Endodermal cell (in vitro differentiated cells): ENCODE measurements at regions not wholly inside any gene's neighbourhood (a gene's known extent, or its start where the extent isn't known, plus 50 kb on each side); places are given as distances from the start of the nearest gene placed in this dataset.

Experiments
- DNase-seq: peaks from one replicate; pipeline ENCODE4 v3.0.0-alpha.2; 2017
- H3K27ac ChIP-seq: 2 replicates; pipeline ENCODE4 v1.5.1; 2013; ENCODE audit warnings: mild to moderate bottlenecking, low read depth, low read length, moderate library complexity
- H3K27me3 ChIP-seq: 2 replicates; pipeline ENCODE4 v1.6.1; 2013; ENCODE audit warnings: mild to moderate bottlenecking, low read length, moderate library complexity; ENCODE audit not compliant: insufficient read depth, control insufficient read depth, poor library complexity, severe bottlenecking
- H3K36me3 ChIP-seq: 2 replicates; pipeline ENCODE4 v1.7.0; 2013; ENCODE audit warnings: mild to moderate bottlenecking, low read length, moderate library complexity; ENCODE audit not compliant: control insufficient read depth, insufficient read depth
- H3K4me1 ChIP-seq: one replicate; pipeline ENCODE4 v1.7.0; 2013; ENCODE audit warnings: low read length; ENCODE audit not compliant: control insufficient read depth, insufficient read depth
- H3K4me3 ChIP-seq: 2 replicates; pipeline ENCODE4 v1.5.1; 2013; ENCODE audit warnings: mild to moderate bottlenecking, low read length, moderate library complexity
- H3K9ac ChIP-seq: 2 replicates; pipeline ENCODE4 v1.6.1; 2013; ENCODE audit warnings: mild to moderate bottlenecking, low read length, moderate library complexity; ENCODE audit not compliant: poor library complexity, severe bottlenecking; ENCODE audit errors: extremely low read depth
- H3K9me3 ChIP-seq: 2 replicates; pipeline ENCODE4 v1.6.1; 2013; ENCODE audit warnings: mild to moderate bottlenecking, low read length, moderate library complexity; ENCODE audit not compliant: control insufficient read depth
- H3K27ac Mint-ChIP-seq: 2 replicates; pipeline ENCODE4 v1.8.0; 2020; ENCODE audit warnings: mixed read lengths
- H3K27me3 Mint-ChIP-seq: 2 replicates; pipeline ENCODE4 v1.8.0; 2021; ENCODE audit warnings: mild to moderate bottlenecking, mixed read lengths; ENCODE audit not compliant: insufficient read depth
- H3K36me3 Mint-ChIP-seq: 2 replicates; pipeline ENCODE4 v1.8.0; 2020; ENCODE audit warnings: low read depth, mixed read lengths
- H3K4me1 Mint-ChIP-seq: 2 replicates; pipeline ENCODE4 v1.8.0; 2020; ENCODE audit warnings: mixed read lengths
- H3K4me3 Mint-ChIP-seq: 2 replicates; pipeline ENCODE4 v1.8.0; 2020; ENCODE audit warnings: mild to moderate bottlenecking, moderate library complexity, mixed read lengths
- H3K9me3 Mint-ChIP-seq: 2 replicates; pipeline ENCODE4 v1.8.0; 2020; ENCODE audit warnings: mild to moderate bottlenecking, mixed read lengths
- CTCF ChIP-seq: fragments of 200-600 bp; sonication (generic); conservative IDR thresholded peaks from 2 replicates; pipeline ENCODE4 v1.5.0; 2021; ENCODE audit warnings: antibody characterized with exemption, mild to moderate bottlenecking
- WGBS, 2 experiments: methylation state at CpG; one replicate each; pipeline versions ENCODE4 v1.1.5 to v1.1.7; 2013; ENCODE audit warnings: missing lambda C conversion rate in 2 of 2, mixed read lengths in 1 of 2; ENCODE audit not compliant: insufficient coverage in 1 of 2, insufficient read length in 1 of 2; 5-methylcytosine and 5-hydroxymethylcytosine counted together

GRCh38 chr16:64158941-64159588, 962.8 kb downstream of the CDH11 start:
- no peaks in the 10 kb centered on the region for H3K4me1 ChIP-seq
- DNase-seq: no peak
- WGBS, 2 experiments: 91 to 100% methylated on average over 1 to 2 of the region's 2 CpGs
- no peaks in the 10 kb centered on the region for H3K27me3 Mint-ChIP-seq
- no peak for TF ChIP-seq CTCF
- H3K4me1 Mint-ChIP-seq: peaks cover 2% of the 10 kb centered on the region
- no peak overlapping the region for H3K4me3 ChIP-seq
- H3K36me3 Mint-ChIP-seq: no peaks in the 10 kb centered on the region
- H3K27ac Mint-ChIP-seq: no peak overlapping the region
- H3K4me3 Mint-ChIP-seq: no peak overlapping the region
- no peak overlapping the region for H3K9ac ChIP-seq
- no peaks in the 10 kb centered on the region for H3K36me3 ChIP-seq
- H3K27ac ChIP-seq: no peak overlapping the region
- no peaks in the 10 kb centered on the region for H3K27me3 ChIP-seq
- H3K9me3 Mint-ChIP-seq: no peaks in the 10 kb centered on the region
- H3K9me3 ChIP-seq: no peaks in the 10 kb centered on the region

- no peak overlapping the region for H3K9ac ChIP-seq
- TF ChIP-seq CTCF: no peak
- no peaks in the 10 kb centered on the region for H3K27me3 Mint-ChIP-seq
- H3K4me3 Mint-ChIP-seq: no peak overlapping the region
- WGBS, 2 experiments: 78 to 100% methylated on average over 1 to 3 of the region's 3 CpGs
- H3K36me3 Mint-ChIP-seq: no peaks in the 10 kb centered on the region
- DNase-seq: no peak
- H3K4me3 ChIP-seq: no peak overlapping the region
- no peaks in the 10 kb centered on the region for H3K4me1 Mint-ChIP-seq
- no peaks in the 10 kb centered on the region for H3K4me1 ChIP-seq
- H3K27ac ChIP-seq: no peak overlapping the region
- no peaks in the 10 kb centered on the region for H3K9me3 ChIP-seq
- no peak overlapping the region for H3K27ac Mint-ChIP-seq
- H3K36me3 ChIP-seq: no peaks in the 10 kb centered on the region
- H3K9me3 Mint-ChIP-seq: no peaks in the 10 kb centered on the region
- H3K27me3 ChIP-seq: no peaks in the 10 kb centered on the region
Measured at GRCh38 chr16:64153718-64154117, 968.1 kb downstream of the CDH11 start.

- no peak for DNase-seq
- Histone ChIP-seq H3K4me1 (no peaks in the 10 kb centered on the region), H3K27me3 (no peaks in the 10 kb centered on the region), H3K4me3 (no peak overlapping the region), H3K9ac (no peak overlapping the region), H3K27ac (no peak overlapping the region), H3K36me3 (no peaks in the 10 kb centered on the region), H3K9me3 (no peaks in the 10 kb centered on the region)
- TF ChIP-seq CTCF: no peak
- no peak overlapping the region for H3K4me3 Mint-ChIP-seq
- no peaks in the 10 kb centered on the region for H3K9me3 Mint-ChIP-seq
- H3K36me3 Mint-ChIP-seq: no peaks in the 10 kb centered on the region
- no peak overlapping the region for H3K27ac Mint-ChIP-seq
- 89 to 96% methylated on average over 4 to 5 of the region's 5 CpGs for WGBS, 2 experiments
- H3K27me3 Mint-ChIP-seq: no peaks in the 10 kb centered on the region
- H3K4me1 Mint-ChIP-seq: no peaks in the 10 kb centered on the region
Measured at GRCh38 chr16:64151990-64152767, 969.7 kb downstream of the CDH11 start.
